ENCODE measurements at regions not wholly inside any gene's neighbourhood (a gene's known extent, or its start where the extent isn't known, plus 50 kb on each side); places are given as distances from the start of the nearest gene placed in this dataset.

DNA sequence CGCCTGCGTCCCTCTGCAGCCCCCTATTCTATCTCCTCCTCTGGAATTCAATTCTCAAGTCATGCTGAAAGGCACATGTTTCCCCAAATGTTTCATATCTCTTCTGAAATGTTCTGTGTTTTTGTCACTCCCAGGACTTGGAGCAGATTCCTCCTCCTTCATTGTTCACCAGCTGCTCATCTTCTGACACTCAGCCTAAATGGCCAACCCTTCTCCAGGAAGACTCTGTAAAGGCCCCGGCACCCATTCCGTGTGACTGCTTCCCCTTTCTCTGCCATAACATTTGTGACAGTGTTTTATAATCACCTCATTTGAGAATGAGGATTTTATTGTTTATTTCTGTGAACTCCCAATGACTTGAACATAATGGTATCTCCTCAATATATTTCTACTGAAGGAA is 170.8 kb upstream of the ADAMTS16 start:
- no TSS peak for BruUV-seq (replicated peaks)
- DNase-seq: no peak
- no peaks in the 10 kb centered on the region for H3K27me3 Mint-ChIP-seq (ENCODE audit: insufficient read depth, unreplicated experiment)
- Histone ChIP-seq H3K4me3 (ENCODE audit: low read depth, low read length) (no peak overlapping the region), H3K36me3 (ENCODE audit: control insufficient read depth, insufficient read depth, low read length) (no peaks in the 10 kb centered on the region), H3K9me3 (0 out of 2 replicates have a peak, but pooled peaks cover 4% of the 10 kb centered on the region), H3K4me1 (no peaks in the 10 kb centered on the region), H3K27me3 (replicated peaks; ENCODE audit: control insufficient read depth, insufficient read depth, low read length) (no peaks in the 10 kb centered on the region)
- no peaks in the 10 kb centered on the region for H3K36me3 Mint-ChIP-seq (ENCODE audit: insufficient read depth, unreplicated experiment)
- no peaks in the 10 kb centered on the region for H3K9me3 Mint-ChIP-seq (ENCODE audit: unreplicated experiment)
- no peak overlapping the region for H3K4me3 Mint-ChIP-seq (ENCODE audit: unreplicated experiment)
- H3K4me1 Mint-ChIP-seq (ENCODE audit: low read depth, unreplicated experiment): no peaks in the 10 kb centered on the region
- TF ChIP-seq, protein P1, sequence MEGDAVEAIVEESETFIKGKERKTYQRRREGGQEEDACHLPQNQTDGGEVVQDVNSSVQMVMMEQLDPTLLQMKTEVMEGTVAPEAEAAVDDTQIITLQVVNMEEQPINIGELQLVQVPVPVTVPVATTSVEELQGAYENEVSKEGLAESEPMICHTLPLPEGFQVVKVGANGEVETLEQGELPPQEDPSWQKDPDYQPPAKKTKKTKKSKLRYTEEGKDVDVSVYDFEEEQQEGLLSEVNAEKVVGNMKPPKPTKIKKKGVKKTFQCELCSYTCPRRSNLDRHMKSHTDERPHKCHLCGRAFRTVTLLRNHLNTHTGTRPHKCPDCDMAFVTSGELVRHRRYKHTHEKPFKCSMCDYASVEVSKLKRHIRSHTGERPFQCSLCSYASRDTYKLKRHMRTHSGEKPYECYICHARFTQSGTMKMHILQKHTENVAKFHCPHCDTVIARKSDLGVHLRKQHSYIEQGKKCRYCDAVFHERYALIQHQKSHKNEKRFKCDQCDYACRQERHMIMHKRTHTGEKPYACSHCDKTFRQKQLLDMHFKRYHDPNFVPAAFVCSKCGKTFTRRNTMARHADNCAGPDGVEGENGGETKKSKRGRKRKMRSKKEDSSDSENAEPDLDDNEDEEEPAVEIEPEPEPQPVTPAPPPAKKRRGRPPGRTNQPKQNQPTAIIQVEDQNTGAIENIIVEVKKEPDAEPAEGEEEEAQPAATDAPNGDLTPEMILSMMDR (IDR thresholded peaks at IDR 0.05; ENCODE audit: insufficient read depth in 1 of 2, low read depth in 1 of 2, low read length in 1 of 2, severe bottlenecking in 1 of 2, unreplicated experiment in 1 of 2): no peak
- intact Hi-C loops (cut with micrococcal nuclease; ENCODE audit: unreplicated experiment): no loop called here
- no peak overlapping the region for H3K27ac Mint-ChIP-seq (ENCODE audit: unreplicated experiment)
- ChIA-PET CTCF (no interaction called here), POLR2A (no interaction called here)

DNA sequence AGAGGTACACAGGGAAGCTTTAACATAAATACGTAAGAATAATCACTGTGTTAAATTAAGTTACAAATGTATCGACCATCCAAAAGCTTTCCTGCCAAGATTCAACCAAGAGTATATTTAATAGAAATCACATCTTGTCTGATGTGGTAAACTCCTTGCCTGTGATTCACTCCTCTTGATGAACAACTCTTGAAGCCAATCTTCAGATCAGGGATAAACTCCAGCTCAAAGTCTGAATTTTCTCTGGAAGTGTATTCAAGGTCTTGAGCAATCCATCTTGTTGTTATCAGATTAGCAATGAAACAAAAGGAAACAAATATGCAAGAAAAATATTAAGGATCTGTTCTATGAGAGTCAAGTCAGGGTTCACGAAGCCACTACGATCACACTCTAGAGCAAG is 170.0 kb upstream of the ADAMTS16 start:
- Histone ChIP-seq H3K9me3 (0 out of 2 replicates have a peak, but pooled peaks cover 4% of the 10 kb centered on the region), H3K27me3 (replicated peaks; ENCODE audit: control insufficient read depth, insufficient read depth, low read length) (no peaks in the 10 kb centered on the region), H3K4me3 (ENCODE audit: low read depth, low read length) (no peak overlapping the region), H3K36me3 (ENCODE audit: control insufficient read depth, insufficient read depth, low read length) (no peaks in the 10 kb centered on the region), H3K4me1 (no peaks in the 10 kb centered on the region)
- ChIA-PET POLR2A (no interaction called here), CTCF (no interaction called here)
- Mint-ChIP-seq H3K27ac (ENCODE audit: unreplicated experiment) (no peak overlapping the region), H3K4me3 (ENCODE audit: unreplicated experiment) (no peak overlapping the region), H3K4me1 (ENCODE audit: low read depth, unreplicated experiment) (no peaks in the 10 kb centered on the region), H3K27me3 (ENCODE audit: insufficient read depth, unreplicated experiment) (no peaks in the 10 kb centered on the region), H3K36me3 (ENCODE audit: insufficient read depth, unreplicated experiment) (no peaks in the 10 kb centered on the region), H3K9me3 (ENCODE audit: unreplicated experiment) (no peaks in the 10 kb centered on the region)
- no TSS peak for BruUV-seq (replicated peaks)
- no peak for DNase-seq
- intact Hi-C loops (cut with micrococcal nuclease; ENCODE audit: unreplicated experiment): no loop called here
- TF ChIP-seq, protein P1 (IDR thresholded peaks at IDR 0.05; ENCODE audit: insufficient read depth in 1 of 2, low read depth in 1 of 2, low read length in 1 of 2, severe bottlenecking in 1 of 2, unreplicated experiment in 1 of 2): no peak

DNA sequence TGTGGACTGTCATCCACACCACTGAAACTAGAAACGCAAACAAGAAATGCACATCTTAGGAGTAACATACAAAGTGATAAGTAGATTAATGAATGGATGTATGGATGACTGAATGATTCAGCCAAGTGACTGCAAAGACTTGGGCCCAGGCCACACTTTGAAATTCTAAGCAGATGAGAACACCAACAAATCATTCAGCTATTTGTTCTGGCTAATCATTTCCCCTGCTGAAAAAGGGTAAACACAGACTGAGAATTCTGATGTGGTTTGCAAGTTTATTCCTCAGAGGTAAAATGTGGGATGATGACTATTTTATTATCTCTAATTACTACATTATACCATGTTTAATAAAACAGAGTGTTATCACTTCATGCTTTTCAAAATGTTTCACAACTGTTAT is 163.2 kb upstream of the ADAMTS16 start:
- H3K27ac Mint-ChIP-seq (ENCODE audit: unreplicated experiment): no peak overlapping the region
- intact Hi-C loops (cut with micrococcal nuclease; ENCODE audit: unreplicated experiment): no loop called here
- POLR2A ChIA-PET: no interaction called here

More for the DNA sequence above, 163.2 kb upstream of the ADAMTS16 start:
- Histone ChIP-seq H3K27me3 (replicated peaks; ENCODE audit: control insufficient read depth, insufficient read depth, low read length) (no peaks in the 10 kb centered on the region), H3K9me3 (0 out of 2 replicates have a peak, but pooled peaks cover 4% of the 10 kb centered on the region), H3K4me3 (ENCODE audit: low read depth, low read length) (no peak overlapping the region), H3K4me1 (0 out of 2 replicates have a peak, but pooled peaks cover 3% of the 10 kb centered on the region), H3K36me3 (ENCODE audit: control insufficient read depth, insufficient read depth, low read length) (no peaks in the 10 kb centered on the region)
- CTCF ChIA-PET: no interaction called here
- DNase-seq: no peak
- BruUV-seq (replicated peaks): no TSS peak
- no peaks in the 10 kb centered on the region for H3K27me3 Mint-ChIP-seq (ENCODE audit: insufficient read depth, unreplicated experiment)
- H3K36me3 Mint-ChIP-seq (ENCODE audit: insufficient read depth, unreplicated experiment): no peaks in the 10 kb centered on the region
- no peak overlapping the region for H3K4me3 Mint-ChIP-seq (ENCODE audit: unreplicated experiment)
- peaks cover 7% of the 10 kb centered on the region for H3K4me1 Mint-ChIP-seq (ENCODE audit: low read depth, unreplicated experiment)
- H3K9me3 Mint-ChIP-seq (ENCODE audit: unreplicated experiment): peaks cover 10% of the 10 kb centered on the region
- TF ChIP-seq, protein P1 (IDR thresholded peaks at IDR 0.05; ENCODE audit: insufficient read depth in 1 of 2, low read depth in 1 of 2, low read length in 1 of 2, severe bottlenecking in 1 of 2, unreplicated experiment in 1 of 2): no peak

All from Caco-2 (cell line).